ENCODE measurements at regions not wholly inside any gene's neighbourhood (a gene's known extent, or its start where the extent isn't known, plus 50 kb on each side); places are given as distances from the start of the nearest gene placed in this dataset.
A peak's percentile ranks its signal among the peaks of the same experiment; 100 is the strongest.

DNA sequence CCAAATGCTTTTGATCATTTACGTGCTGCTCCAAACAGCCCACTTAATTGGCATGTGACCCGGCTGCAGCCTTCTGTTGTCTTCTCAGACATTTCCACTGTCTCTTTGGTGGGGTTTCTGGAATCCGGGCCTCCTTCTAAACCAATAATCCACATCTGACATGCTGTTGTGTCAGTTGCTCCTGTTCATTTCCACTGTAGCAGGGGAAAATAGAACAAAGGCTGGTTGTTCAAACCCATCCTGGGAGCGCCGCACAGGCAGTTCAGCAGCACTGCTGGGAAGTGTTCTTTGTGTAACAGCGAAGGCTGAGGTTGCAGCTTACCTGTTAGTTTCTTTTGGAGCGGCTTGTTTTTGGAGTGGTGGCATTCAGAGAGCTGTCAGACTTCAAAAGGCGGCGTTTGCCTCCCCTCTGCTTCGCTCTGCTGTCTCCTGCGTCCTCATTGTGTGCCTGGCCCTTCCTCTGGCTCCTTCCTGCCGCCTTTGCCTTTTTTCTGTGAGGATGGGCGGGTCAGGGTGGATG is 149.4 kb downstream of the SNX10 start:
- Histone ChIP-seq H2BK20ac (ENCODE audit: low read depth, low read length) (no peak overlapping the region), H2BK5ac (ENCODE audit: low read depth, low read length, poor library complexity, severe bottlenecking) (no peak overlapping the region), H3K4ac (ENCODE audit: low read depth, low read length) (no peak overlapping the region), H3K4me3 (ENCODE audit: insufficient read depth, low read depth, low read length) (no peak overlapping the region), H2AFZ (replicated peaks; ENCODE audit: low read length, poor library complexity) (no peak overlapping the region), H3K4me1 (ENCODE audit: control insufficient read depth, insufficient read depth, low read length) (no peaks in the 10 kb centered on the region), H3K23ac (ENCODE audit: low read depth, low read length) (no peak overlapping the region), H3K9me1 (ENCODE audit: insufficient read depth, low read length) (no peaks in the 10 kb centered on the region), H4K8ac (ENCODE audit: low read depth in 2 of 2, low read length in 2 of 2) (no peak overlapping the region), H3K14ac (replicated peaks; ENCODE audit: low read depth, low read length) (no peak overlapping the region), H3K9me3 (ENCODE audit: control insufficient read depth, insufficient read depth, low read length) (no peaks in the 10 kb centered on the region), H3K79me1 (ENCODE audit: low read depth in 1 of 2, low read length in 2 of 2) (no peaks in the 10 kb centered on the region), H3K56ac (ENCODE audit: extremely low read depth, insufficient read depth, low read length) (no peak overlapping the region), H2BK120ac (ENCODE audit: low read depth, low read length) (no peak overlapping the region), H3K27ac (ENCODE audit: insufficient read depth, low read length) (no peak overlapping the region), H3K4me2 (ENCODE audit: low read depth, low read length) (no peak overlapping the region), H4K91ac (ENCODE audit: insufficient read depth, low read depth, low read length) (no peak overlapping the region), H4K20me1 (ENCODE audit: insufficient read depth, low read length) (no peaks in the 10 kb centered on the region), H2BK15ac (ENCODE audit: low read depth, low read length) (no peak overlapping the region), H3K27me3 (ENCODE audit: control insufficient read depth, insufficient read depth, low read length) (no peaks in the 10 kb centered on the region), H3K18ac (ENCODE audit: low read depth, low read length) (no peak overlapping the region), H4K5ac (ENCODE audit: low read depth, low read length) (no peak overlapping the region), H2AK5ac (ENCODE audit: low read depth, low read length) (no peak overlapping the region), H2AK9ac (replicated peaks; ENCODE audit: low read depth, low read length, poor library complexity) (peak overlapping the region; percentile 5), H3K36me3 (ENCODE audit: control insufficient read depth, insufficient read depth, low read length) (no peaks in the 10 kb centered on the region), H3K9ac (ENCODE audit: low read depth, low read length) (no peak overlapping the region)
- ChIA-PET CTCF (no interaction called here), POLR2A (ENCODE audit: unreplicated experiment) (no interaction called here)
- intact Hi-C loops (cut with micrococcal nuclease): no loop called here
- ATAC-seq (ENCODE audit: low read depth): no peak
- WGBS, 2 experiments (ENCODE audit: extremely low coverage in 2 of 2, insufficient read length in 1 of 2): 83% methylated on average over 2 of the region's 13 CpGs; no CpG with 5 or more reads in 1 of the 2 experiments
- dilution Hi-C loops (cut with HindIII; ENCODE audit: low sequenced_read_pairs, unreplicated experiment): no loop called here
- in situ Hi-C loops (cut with MboI; ENCODE audit: low sequenced_read_pairs): no loop called here
- no peak for TF ChIP-seq MXI1 (IDR thresholded peaks at IDR 0.05; ENCODE audit: borderline replicate concordance, low read depth, low read length)
- no peak for TF ChIP-seq POLR2A (IDR thresholded peaks at IDR 0.05; ENCODE audit: low read depth, low read length)
- TF ChIP-seq RCOR1 (IDR thresholded peaks at IDR 0.05; ENCODE audit: insufficient replicate concordance, low read length): no peak
- TF ChIP-seq MAZ (IDR thresholded peaks at IDR 0.05; ENCODE audit: borderline replicate concordance, low read depth, low read length): no peak
- no peak for TF ChIP-seq RFX5 (IDR thresholded peaks at IDR 0.05; ENCODE audit: low read depth, low read length)
- TF ChIP-seq MAFK (IDR thresholded peaks at IDR 0.05; ENCODE audit: low read depth, low read length): no peak
- TF ChIP-seq, protein P1, sequence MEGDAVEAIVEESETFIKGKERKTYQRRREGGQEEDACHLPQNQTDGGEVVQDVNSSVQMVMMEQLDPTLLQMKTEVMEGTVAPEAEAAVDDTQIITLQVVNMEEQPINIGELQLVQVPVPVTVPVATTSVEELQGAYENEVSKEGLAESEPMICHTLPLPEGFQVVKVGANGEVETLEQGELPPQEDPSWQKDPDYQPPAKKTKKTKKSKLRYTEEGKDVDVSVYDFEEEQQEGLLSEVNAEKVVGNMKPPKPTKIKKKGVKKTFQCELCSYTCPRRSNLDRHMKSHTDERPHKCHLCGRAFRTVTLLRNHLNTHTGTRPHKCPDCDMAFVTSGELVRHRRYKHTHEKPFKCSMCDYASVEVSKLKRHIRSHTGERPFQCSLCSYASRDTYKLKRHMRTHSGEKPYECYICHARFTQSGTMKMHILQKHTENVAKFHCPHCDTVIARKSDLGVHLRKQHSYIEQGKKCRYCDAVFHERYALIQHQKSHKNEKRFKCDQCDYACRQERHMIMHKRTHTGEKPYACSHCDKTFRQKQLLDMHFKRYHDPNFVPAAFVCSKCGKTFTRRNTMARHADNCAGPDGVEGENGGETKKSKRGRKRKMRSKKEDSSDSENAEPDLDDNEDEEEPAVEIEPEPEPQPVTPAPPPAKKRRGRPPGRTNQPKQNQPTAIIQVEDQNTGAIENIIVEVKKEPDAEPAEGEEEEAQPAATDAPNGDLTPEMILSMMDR (conservative IDR thresholded peaks at IDR 0.05; ENCODE audit: low read depth, low read length): no peak
- no peak for TF ChIP-seq CHD1 (IDR thresholded peaks at IDR 0.05; ENCODE audit: low read depth, low read length)
- no peak for DNase-seq
- no TSS peak for BruUV-seq (replicated peaks)
